GM12864 (cell line): ENCODE measurements at regions not wholly inside any gene's neighbourhood (a gene's known extent, or its start where the extent isn't known, plus 50 kb on each side); places are given as distances from the start of the nearest gene placed in this dataset.
"Not testable (repeated sequence)": the region's sequence is repeated elsewhere in the genome, so short reads cannot be mapped to it uniquely, and the experiment has no call there.

ENCODE experiments used
- DNase-seq: peaks from one replicate; pipeline ENCODE4 v3.0.0-alpha.2; 2011; ENCODE audit warnings: low read depth
- H3K4me3 ChIP-seq: 2 replicates; pipeline ENCODE4 v1.5.1; 2011; ENCODE audit warnings: mild to moderate bottlenecking, low read depth, low read length, control low read depth
- CTCF ChIP-seq: IDR thresholded peaks from 2 replicates; pipeline ENCODE4 v1.5.1; 2011; ENCODE audit warnings: low read depth, mild to moderate bottlenecking, moderate library complexity, low read length, control low read depth, inconsistent platforms; ENCODE audit errors: missing control alignments

GRCh38 chr10:60527676-60528075 is 138.0 kb upstream of the ANK3 start:
- no peak overlapping the region for H3K4me3 ChIP-seq
- TF ChIP-seq CTCF, result no peak
- DNase-seq, result no peak

GRCh38 chr10:60525716-60526585 is 136.3 kb upstream of the ANK3 start:
- H3K4me3 ChIP-seq, result no peak overlapping the region
- no peak for DNase-seq
- TF ChIP-seq CTCF, result no peak

GRCh38 chr10:60524541-60524940 is 134.9 kb upstream of the ANK3 start:
- no peak for DNase-seq
- no peak overlapping the region for H3K4me3 ChIP-seq
- no peak for TF ChIP-seq CTCF

GRCh38 chr10:60523371-60523770 is 133.7 kb upstream of the ANK3 start:
- not testable (repeated sequence) for H3K4me3 ChIP-seq, DNase-seq

GRCh38 chr10:60522617-60523016 is 132.9 kb upstream of the ANK3 start:
- H3K4me3 ChIP-seq, result no peak overlapping the region
- DNase-seq, result no peak
- TF ChIP-seq CTCF, result no peak

GRCh38 chr10:60521974-60522405 is 132.3 kb upstream of the ANK3 start:
- no peak overlapping the region for H3K4me3 ChIP-seq
- DNase-seq, result no peak
- no peak for TF ChIP-seq CTCF

- TF ChIP-seq CTCF, result no peak
- no peak overlapping the region for H3K4me3 ChIP-seq
- DNase-seq, result no peak
These were observed 129.1 kb upstream of the ANK3 start for GRCh38 chr10:60518745-60519144.
